GM18909 (cell line): ENCODE measurements at regions not wholly inside any gene's neighbourhood (a gene's known extent, or its start where the extent isn't known, plus 50 kb on each side); places are given as distances from the start of the nearest gene placed in this dataset.
"Not testable (repeated sequence)": the region's sequence is repeated elsewhere in the genome, so short reads cannot be mapped to it uniquely, and the experiment has no call there.

ENCODE experiments used
- ATAC-seq: cut with Tn5 transposase; IDR thresholded peaks from one replicate; pipeline ENCODE4 v1.9.1; 2021; ENCODE audit warnings: mild to moderate bottlenecking; ENCODE audit not compliant: unreplicated experiment, poor library complexity

GRCh38 chr19:31519256-31519655 is 170.0 kb upstream of the TSHZ3 start:
- ATAC-seq, result no peak

DNA sequence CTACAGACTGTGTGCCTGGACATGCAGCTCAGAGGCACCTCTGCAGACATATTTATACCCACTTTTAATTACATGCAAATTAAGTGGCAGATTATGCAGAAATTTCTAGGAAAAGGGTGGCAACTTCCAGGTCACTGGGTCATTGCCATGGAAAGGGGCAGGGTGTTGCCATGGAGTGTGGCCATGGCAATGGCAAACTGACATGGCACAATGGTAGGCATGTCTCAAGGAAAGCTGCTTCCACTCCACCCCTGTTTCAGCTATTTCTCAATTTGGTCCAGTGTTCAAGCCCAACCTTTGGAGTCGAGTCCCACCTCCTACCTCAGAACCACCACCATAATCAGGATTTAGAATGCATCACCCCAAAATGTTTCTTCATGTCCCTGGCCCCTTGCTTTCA is 170.7 kb upstream of the TSHZ3 start:
- ATAC-seq, result no peak

DNA sequence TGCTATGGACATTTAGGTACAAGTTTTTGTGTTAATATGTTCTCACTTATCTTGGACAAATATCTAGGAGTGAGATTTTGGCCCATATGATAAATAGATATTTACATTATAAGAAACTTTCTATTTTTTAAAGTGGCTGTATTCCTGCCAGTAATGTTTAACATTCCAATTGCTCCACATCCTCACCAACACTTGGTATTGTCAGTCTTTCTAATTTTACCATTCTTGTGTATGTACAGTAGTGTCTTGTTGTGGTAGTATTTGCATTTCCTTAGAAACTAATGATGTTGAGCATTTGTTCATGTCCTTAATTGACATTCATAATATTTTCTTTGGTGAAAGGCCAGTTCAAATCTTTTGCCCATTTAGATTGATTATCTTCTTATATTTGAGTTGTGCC is 171.4 kb upstream of the TSHZ3 start:
- no peak for ATAC-seq

- no peak for ATAC-seq
Observed at GRCh38 chr19:31525610-31526147, 176.4 kb upstream of the TSHZ3 start.

- ATAC-seq, result no peak
Observed at GRCh38 chr19:31527443-31527842, 178.2 kb upstream of the TSHZ3 start.

DNA sequence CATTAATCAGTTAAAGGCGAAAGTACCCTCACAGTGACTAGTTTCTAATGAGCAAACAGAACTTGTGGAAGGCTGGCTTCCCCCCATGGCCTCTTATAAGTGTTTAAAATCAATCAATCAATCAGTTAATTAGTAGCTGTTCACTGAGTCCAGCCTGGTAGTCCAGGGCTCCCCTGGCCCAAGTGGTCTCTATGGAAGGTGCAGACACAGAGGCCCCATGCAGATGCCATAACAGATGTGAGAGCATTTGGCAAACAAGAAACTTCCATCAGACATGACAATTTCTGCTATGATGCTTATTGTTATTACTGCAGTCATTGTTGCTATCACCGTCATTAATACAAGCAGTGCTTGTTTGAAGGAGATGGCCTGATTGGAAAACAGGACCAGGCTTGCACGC is 179.0 kb upstream of the TSHZ3 start:
- ATAC-seq, result no peak

DNA sequence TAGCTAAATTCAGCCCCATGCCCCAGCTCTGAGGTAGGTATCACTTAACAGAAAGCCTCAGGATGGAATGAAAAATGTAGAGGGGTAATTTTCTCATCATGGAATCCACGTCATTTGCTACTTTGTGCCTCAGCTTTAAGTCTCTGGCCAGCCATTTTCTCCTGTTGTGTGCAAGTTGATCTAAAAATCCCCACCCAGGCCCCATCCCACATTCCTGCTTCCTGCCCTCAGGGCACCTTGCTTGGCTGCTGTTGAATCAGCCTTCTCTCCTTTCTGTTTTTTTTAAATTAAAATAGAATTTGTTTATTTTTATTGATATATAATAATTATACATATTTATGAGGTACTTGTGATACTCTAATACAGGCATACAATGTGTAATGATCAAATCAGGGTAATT is 179.9 kb upstream of the TSHZ3 start:
- no peak for ATAC-seq

DNA sequence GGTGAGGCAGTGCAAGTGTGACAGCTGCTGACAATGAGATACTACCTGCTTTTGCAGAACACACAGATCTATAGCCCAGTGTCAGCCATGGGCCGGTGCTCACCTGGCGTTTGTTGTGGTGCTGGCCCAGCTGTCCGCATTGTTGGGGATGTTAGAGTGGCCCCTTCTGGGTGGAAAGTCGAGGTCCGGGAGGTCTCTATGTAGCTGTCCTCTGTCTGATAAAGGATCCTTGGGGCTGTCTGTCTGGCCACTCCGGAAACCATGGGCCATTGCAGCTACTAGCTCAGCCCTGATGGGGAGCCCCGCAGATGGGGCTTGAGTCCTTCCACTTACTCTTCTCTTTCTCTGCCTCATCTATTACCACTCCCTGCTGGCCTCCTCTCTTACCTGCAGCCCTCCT is 181.5 kb upstream of the TSHZ3 start:
- no peak for ATAC-seq

GRCh38 chr19:31531326-31531725 is 182.1 kb upstream of the TSHZ3 start:
- ATAC-seq, result no peak

GRCh38 chr19:31532034-31532433 is 182.8 kb upstream of the TSHZ3 start:
- no peak for ATAC-seq

- no peak for ATAC-seq
Observed at GRCh38 chr19:31533114-31533513, 183.9 kb upstream of the TSHZ3 start.

DNA sequence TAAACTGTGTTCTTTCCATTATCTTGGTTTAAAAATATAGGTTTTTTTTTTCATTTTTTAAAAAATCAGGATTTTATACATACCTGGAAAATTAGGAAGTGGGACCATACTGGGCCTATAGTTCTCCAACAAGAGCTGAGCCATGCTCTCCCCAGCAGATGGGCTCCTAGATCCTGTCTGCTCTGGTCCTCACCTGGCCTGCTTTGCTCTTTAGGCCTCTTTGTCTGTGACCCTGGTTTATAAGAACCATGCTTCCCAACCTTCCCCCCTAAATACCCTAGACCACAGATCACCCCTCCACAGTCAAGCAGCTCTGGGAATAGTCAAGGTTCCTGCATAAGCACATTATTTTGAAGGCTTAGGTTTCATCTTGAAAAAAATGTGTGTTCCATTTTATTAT is 185.0 kb upstream of the TSHZ3 start:
- ATAC-seq, result no peak

DNA sequence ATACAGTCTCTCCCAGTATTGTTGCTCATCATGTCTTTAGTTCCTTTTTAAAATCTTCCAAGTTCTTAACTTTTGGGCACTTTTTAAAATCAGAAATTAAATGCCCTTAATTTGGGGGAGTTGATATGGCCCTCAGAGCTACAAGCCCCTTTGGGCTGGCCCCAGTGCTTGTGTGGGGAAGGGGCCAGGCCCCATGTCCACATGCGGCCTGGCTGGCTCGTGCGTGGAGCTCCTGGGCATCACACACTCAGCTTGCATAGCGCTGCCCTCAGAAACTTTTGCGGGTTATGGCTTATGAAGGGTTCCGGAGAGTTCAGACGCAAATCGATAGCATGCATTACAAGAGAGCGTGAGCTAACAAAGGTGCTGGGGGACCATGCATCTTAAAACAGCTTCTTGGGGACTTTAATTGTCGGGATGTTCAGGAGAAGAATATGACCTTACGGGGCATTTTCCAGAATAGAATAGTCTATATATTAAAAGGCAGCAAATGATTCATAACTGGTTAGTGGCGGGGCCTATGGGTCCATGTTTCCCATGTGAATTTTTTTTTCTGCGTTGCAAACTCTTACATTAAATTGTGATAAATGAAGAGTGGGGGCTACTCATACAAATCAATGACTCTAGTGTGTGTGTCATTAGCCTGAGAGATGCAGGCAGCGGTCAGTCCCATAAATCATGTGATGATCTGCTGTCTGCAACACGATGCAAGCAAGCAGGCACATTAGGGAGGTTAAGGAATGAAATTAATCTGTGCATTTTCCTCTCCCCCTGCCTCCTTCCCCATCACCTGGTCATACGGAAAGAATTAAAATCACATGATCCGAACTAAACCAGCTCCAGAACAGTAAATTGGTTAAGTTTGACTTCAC is 185.8 kb upstream of the TSHZ3 start:
- ATAC-seq, result no peak

DNA sequence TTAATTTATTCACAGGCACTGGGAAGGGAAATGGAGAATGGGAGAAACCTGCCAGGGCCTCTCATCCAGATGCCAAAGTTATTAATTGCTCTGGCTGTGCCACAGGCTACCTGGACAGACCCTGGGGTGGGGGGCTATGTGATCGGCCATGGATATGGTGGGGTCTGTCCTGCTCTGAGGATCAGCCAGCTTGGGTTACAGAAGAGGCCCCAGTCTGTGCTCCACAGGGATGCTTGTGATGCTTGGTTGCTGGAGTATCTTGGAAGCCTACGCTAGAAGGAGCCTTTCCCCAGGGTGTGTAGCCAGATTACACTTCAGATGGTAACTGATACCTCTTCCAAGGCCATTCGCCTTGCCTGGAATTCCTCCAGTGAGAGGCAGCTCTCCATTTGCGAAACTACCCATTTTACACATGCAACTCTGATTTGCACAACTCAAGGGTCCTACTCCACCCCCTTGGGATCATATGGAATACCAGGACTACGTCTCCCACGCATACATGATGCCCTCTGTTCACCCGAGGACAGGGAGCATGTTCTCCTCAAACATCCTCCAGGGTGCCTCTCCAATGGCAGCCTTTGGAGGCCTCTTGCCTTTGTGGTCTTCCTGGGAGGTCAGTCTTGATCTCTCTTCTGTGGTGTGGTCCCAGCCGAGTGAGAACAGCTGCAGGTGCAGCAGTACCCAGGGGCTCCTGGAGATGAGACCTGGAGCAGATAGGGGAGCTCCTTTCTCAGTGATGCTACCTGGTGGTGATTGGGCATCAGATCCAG is 186.6 kb upstream of the TSHZ3 start:
- ATAC-seq, result no peak

GRCh38 chr19:31537136-31537535 is 187.9 kb upstream of the TSHZ3 start:
- ATAC-seq, result no peak

DNA sequence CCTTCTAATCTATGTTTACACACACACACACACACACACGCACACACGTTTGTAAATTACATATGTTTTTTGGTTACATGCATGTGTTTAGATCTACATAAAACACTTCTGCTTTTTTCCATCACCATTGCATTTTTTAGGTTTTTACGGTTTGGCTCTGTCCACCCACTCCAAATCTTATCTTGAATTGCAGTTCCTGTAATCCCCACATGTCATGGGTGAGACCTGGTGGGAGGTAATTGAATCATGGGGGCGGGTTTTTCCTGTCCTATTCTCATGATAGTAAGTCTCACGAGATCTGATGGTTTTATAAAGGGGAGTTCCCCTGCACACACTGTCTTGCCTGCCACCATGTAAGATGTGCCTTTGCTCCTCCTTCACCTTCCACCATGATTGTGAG is 188.7 kb upstream of the TSHZ3 start:
- ATAC-seq, result not testable (repeated sequence)

GRCh38 chr19:31538879-31539278 is 189.6 kb upstream of the TSHZ3 start:
- no peak for ATAC-seq

DNA sequence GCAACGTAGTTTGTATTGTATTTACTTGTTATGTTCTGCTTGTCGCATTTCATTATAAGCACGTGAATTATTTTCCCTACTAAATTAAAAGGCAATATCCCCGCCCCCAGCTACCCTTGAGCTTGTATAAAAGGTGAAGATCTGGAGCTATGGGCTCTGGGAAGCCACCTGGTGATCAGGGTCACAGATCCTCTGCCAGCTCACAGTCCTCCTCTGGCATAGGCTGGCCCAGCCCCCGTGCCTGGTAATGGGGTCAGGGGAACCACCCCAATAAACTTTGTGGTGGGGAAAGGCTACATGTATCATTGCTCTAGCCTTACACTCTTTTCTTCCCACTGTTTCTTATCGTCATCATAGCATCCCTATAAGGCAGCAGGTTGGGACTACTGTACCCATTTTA is 190.2 kb upstream of the TSHZ3 start:
- no peak for ATAC-seq

DNA sequence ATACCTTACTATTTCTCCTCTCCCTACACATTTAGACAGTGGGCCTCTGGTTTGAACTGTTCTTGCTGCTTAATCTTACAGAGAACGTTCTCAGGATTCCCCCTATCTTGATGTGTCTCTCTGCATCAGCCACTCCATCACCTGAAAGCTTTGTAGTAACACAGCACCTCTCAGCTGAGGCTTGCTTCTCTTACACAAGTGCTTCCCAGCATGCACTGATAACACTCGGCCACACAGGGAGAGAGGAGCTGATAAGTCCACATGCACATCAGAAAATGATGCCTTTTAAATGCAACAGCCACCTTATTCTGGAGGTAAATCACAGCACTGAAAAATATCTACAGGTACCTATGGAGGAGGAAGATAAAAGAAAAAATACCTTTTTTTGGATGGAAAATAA is 192.2 kb upstream of the TSHZ3 start:
- no peak for ATAC-seq

DNA sequence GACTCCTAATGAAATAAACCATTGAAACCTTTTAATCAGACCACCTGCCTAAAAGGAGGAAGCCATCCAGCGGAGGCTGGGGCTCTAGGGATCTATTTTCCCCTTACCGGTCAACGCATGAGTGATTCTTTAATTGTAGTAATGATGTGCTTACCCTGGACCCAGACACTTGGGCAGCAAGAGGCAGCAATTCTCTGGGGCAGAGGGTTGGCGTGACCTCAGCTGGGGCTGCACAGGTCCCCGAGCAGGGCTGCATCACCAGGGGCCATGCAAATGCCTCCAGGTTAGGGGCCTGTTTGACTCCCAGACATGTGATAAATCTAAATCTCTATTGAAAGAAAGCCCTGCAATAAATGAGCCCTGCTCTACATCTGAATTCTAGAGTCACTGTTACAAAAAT is 194.2 kb upstream of the TSHZ3 start:
- no peak for ATAC-seq

DNA sequence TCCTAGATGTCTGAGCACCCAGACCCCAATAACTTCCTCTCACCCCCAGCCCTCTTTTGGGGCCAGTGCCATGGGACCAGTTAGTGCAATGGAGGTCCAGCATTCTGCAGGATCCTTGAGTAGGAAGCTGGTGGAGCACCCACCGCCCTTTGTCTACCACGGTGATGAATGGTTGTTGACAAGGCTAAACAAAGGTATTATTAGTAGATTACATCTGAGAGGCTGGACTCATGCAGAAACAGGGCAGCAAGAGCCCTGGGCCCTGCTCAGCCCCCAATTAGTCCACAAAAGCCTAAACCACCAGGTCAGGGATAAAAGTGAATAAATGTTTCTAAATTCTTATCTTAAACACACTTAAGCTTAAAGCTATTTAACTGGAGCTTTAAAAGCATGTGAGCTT is 196.5 kb upstream of the TSHZ3 start:
- ATAC-seq, result no peak
